ENCODE measurements at regions not wholly inside any gene's neighbourhood (a gene's known extent, or its start where the extent isn't known, plus 50 kb on each side); places are given as distances from the start of the nearest gene placed in this dataset.

- TF ChIP-seq CTCF (IDR thresholded peaks at IDR 0.05; ENCODE audit: low read depth, low read length, poor library complexity, severe bottlenecking): no peak
- no peak for TF ChIP-seq EZH2phosphoT487 (IDR thresholded peaks at IDR 0.05; ENCODE audit: borderline replicate concordance, low read length)
Measured at GRCh38 chr9:71263451-71263850, 142.0 kb upstream of the TRPM3 start.
